Body of pancreas (tissue), 4 donors: ENCODE measurements at regions not wholly inside any gene's neighbourhood (a gene's known extent, or its start where the extent isn't known, plus 50 kb on each side); places are given as distances from the start of the nearest gene placed in this dataset.

Experiments
- POLR2A ChIP-seq, 3 donors: fragments of 450-650 bp; IDR thresholded peaks; one replicate each; pipeline ENCODE4 v1.6.1; 2016; ENCODE audit warnings: antibody characterized with exemption in 3 of 3, mild to moderate bottlenecking in 2 of 3
- TF ChIP-seq, protein P1 (sequence below), 7 experiments: fragments of 450-650 bp in 4 of 7; fragments of 200-600 bp in 3 of 7; sonication (generic) in 3 of 7; IDR thresholded peaks; one replicate each; pipeline ENCODE4 v1.5.1; 2016 to 2019; ENCODE audit warnings: antibody characterized with exemption in 7 of 7

- TF ChIP-seq, protein P1, sequence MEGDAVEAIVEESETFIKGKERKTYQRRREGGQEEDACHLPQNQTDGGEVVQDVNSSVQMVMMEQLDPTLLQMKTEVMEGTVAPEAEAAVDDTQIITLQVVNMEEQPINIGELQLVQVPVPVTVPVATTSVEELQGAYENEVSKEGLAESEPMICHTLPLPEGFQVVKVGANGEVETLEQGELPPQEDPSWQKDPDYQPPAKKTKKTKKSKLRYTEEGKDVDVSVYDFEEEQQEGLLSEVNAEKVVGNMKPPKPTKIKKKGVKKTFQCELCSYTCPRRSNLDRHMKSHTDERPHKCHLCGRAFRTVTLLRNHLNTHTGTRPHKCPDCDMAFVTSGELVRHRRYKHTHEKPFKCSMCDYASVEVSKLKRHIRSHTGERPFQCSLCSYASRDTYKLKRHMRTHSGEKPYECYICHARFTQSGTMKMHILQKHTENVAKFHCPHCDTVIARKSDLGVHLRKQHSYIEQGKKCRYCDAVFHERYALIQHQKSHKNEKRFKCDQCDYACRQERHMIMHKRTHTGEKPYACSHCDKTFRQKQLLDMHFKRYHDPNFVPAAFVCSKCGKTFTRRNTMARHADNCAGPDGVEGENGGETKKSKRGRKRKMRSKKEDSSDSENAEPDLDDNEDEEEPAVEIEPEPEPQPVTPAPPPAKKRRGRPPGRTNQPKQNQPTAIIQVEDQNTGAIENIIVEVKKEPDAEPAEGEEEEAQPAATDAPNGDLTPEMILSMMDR (IDR thresholded peaks at IDR 0.05) = no peak
- TF ChIP-seq POLR2A (IDR thresholded peaks at IDR 0.05) = no peak
Measured at GRCh38 chr3:146672941-146673340, 67.8 kb upstream of the PLSCR5 start.
